ENCODE measurements at regions not wholly inside any gene's neighbourhood (a gene's known extent, or its start where the extent isn't known, plus 50 kb on each side); places are given as distances from the start of the nearest gene placed in this dataset.

GRCh38 chr5:158014372-158014771 is 155.4 kb upstream of the CLINT1 start (continued):
- TF ChIP-seq KLF5 (IDR thresholded peaks at IDR 0.05; ENCODE audit: partially characterized antibody) (no peak), CREB1 (IDR thresholded peaks at IDR 0.05; ENCODE audit: low read depth) (no peak), CBX3 (IDR thresholded peaks at IDR 0.05; ENCODE audit: borderline replicate concordance, low read depth) (no peak), CUX1 (IDR thresholded peaks at IDR 0.05; ENCODE audit: insufficient replicate concordance, low read depth, low read length) (no peak), NFYB (IDR thresholded peaks at IDR 0.05; ENCODE audit: insufficient read depth, low read depth, low read length) (no peak), CTCF (IDR thresholded peaks at IDR 0.05 in 2 of 3, conservative IDR thresholded peaks at IDR 0.05 in 1 of 3; ENCODE audit: control insufficient read depth in 2 of 3, extremely low read depth in 1 of 3, insufficient read depth in 1 of 3, low read depth in 3 of 3, low read length in 3 of 3) (no peak), NBN (IDR thresholded peaks at IDR 0.05) (no peak), FOXM1 (IDR thresholded peaks at IDR 0.05; ENCODE audit: low read depth, low read length) (no peak)
